GM12891 (cell line): ENCODE measurements at regions not wholly inside any gene's neighbourhood (a gene's known extent, or its start where the extent isn't known, plus 50 kb on each side); places are given as distances from the start of the nearest gene placed in this dataset.
"Not testable (repeated sequence)": the region's sequence is repeated elsewhere in the genome, so short reads cannot be mapped to it uniquely, and the experiment has no call there.

ENCODE experiments used
- DNase-seq: peaks from one replicate; pipeline ENCODE4 v3.0.0; 2011; ENCODE audit warnings: low spot score; ENCODE audit not compliant: insufficient read length
- FAIRE-seq: peaks from 2 replicates; lab custom pipeline; 2011; peaks lifted over from hg19 to GRCh38; lab: Jason Lieb, UNC
- PAX5 ChIP-seq: IDR thresholded peaks from 2 replicates; pipeline ENCODE4 v1.6.1; 2011; ENCODE audit warnings: low read length, moderate library complexity, mild to moderate bottlenecking; ENCODE audit not compliant: insufficient read depth, severe bottlenecking
- POLR2A ChIP-seq: IDR thresholded peaks from 2 replicates; pipeline ENCODE4 v1.6.1; 2011; ENCODE audit warnings: low read depth, low read length, control low read depth
- POLR2AphosphoS5 ChIP-seq: IDR thresholded peaks from 2 replicates; pipeline ENCODE4 v1.6.1; 2011; ENCODE audit warnings: low read depth, low read length, control low read depth
- POU2F2 ChIP-seq: IDR thresholded peaks from 2 replicates; pipeline ENCODE4 v1.6.1; 2011; ENCODE audit warnings: low read depth, mild to moderate bottlenecking, control low read depth, low read length, moderate library complexity
- SPI1 ChIP-seq: IDR thresholded peaks from 2 replicates; pipeline ENCODE4 v1.6.1; 2011; ENCODE audit warnings: low read depth, low read length, control low read depth
- TAF1 ChIP-seq: IDR thresholded peaks from 2 replicates; pipeline ENCODE4 v1.6.1; 2011; ENCODE audit warnings: low read depth, low read length, control low read depth

DNA sequence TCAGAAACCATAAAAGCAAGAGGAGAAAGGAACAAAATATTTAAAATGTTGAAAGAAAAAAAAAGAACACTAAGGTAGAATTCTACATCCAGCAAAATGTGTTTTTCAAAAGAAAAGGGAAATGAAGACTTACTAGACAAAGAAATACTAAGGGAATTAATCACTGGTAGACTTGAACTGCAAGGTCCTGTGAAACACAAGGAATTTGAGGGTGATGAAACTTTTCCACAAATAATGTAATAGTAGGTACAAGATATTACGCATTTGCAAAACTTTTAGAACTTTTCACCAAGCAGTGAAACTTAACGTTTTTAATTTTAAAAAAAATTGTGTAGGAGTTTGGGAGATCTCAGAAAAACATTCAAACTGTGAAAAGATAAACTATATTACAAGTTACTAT lies 180.3 kb upstream of the MAGEB16 start:
- DNase-seq (no peak), FAIRE-seq (no peak)
- TF ChIP-seq POLR2AphosphoS5 (no peak), POLR2A (no peak), PAX5 (no peak), SPI1 (no peak), TAF1 (no peak), POU2F2 (no peak)

DNA sequence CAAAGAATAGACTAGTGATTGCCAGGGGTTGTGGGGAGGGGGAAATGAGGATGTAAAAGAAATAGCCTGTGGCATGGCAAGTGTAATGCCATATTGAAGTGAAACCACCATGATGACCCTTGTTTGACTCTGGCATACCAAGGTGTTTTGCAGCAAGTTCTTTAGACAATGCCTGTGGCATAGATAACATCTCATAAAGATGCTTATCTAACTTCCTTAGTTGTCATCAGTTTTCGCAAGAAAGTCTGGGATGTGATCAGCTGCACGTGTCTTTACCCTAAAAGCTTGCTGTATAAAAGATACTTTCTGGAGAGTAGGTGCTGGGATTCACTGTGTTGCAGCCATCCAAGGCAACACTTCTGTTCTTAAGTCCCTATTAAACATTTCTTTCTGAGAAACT lies 176.1 kb upstream of the MAGEB16 start:
- TF ChIP-seq SPI1 (no peak), TAF1 (no peak), PAX5 (no peak), POU2F2 (no peak)
- DNase-seq (no peak), FAIRE-seq (no peak)

DNA sequence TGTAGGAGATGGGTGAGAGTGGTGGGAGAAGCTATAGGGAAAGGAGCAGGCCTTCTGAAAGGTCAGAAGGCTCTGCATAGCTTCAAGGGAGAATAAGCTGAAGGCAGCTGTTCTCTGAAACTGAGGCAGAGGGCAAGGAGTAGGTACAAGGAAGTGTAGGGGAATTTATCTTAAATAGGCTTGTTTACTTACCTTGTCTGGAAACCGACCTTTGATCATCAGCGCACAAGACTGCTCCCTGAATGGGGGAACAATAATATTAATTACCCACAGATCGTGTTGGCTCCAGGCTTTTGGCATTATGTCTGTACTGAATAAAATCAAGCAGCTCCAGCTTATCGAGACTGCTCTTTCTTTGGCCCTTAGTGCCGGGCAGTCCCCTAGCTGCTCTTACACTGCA lies 175.5 kb upstream of the MAGEB16 start:
- TF ChIP-seq POLR2AphosphoS5 = no peak
- TF ChIP-seq SPI1 = no peak
- TF ChIP-seq PAX5 = no peak
- TF ChIP-seq POLR2A = no peak
- TF ChIP-seq TAF1 = no peak
- no peak for TF ChIP-seq POU2F2
- no peak for FAIRE-seq

DNA sequence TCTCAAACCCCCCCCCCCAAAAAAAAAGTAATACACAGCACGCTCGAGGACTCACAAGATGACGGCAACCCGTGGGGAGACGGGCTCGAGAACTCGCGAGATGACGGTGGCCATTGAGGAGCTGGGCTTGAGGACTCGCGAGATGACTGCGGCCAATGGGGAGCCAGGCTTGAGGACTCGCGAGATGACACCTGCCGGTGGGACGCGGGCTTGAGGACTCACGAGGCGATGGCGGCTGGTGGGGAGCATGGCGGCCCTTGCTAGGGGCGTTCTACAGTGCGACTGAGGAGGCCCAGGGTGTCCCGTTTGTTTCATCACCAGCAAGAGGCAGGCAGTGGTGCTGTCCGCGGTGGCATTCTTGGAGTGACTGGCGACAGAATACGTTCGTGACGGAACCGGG lies 172.4 kb upstream of the MAGEB16 start:
- no peak for TF ChIP-seq POLR2A
- TF ChIP-seq SPI1 = no peak
- TF ChIP-seq POU2F2 = no peak
- no peak for TF ChIP-seq PAX5
- TF ChIP-seq TAF1 = no peak
- no peak for TF ChIP-seq POLR2AphosphoS5
- no peak for FAIRE-seq
- no peak for DNase-seq

More for the DNA sequence above, 175.5 kb upstream of the MAGEB16 start:
- DNase-seq = no peak

DNA sequence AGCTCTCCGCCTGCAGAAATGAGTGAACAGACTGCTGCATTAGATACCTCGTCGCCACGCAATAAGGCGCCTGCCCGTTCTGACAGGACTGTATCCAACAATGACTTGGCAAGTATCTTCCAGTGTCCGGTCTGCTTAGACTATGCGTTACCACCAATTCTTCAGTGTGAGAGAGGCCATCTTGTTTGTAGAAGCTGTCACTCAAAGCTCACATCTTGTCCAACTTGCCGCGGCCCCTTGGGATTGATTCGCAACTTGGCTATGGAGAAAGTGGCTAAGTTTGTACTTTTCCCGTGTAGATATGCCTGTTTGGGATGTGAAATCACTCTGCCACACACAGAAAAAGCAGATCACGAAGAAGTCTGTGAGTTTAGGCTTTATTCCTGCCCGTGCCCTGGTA lies 172.0 kb upstream of the MAGEB16 start:
- TF ChIP-seq POLR2AphosphoS5 (no peak), TAF1 (no peak), PAX5 (no peak), SPI1 (no peak), POLR2A (no peak), POU2F2 (no peak)
- FAIRE-seq (no peak), DNase-seq (no peak)

DNA sequence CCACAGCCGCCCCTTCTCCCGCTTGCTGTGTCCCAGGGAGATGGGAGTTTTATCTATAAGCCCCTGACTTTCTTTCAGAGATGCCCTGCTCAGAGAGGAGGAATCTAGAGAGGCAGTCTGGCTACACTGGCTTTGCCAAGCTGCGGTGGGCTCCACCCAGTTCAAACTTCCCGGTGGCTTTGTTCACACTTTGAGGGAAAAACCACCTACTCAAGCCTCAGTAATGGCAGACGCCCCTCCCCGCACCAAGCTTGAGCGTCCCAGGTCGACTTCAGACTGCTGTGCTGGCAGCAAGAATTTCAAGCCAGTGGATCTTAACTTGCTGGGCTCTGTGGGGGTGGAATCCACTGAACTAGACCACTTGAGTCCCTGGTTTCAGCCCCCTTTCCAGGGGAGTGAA lies 162.2 kb upstream of the MAGEB16 start:
- FAIRE-seq, DNase-seq: not testable (repeated sequence)

DNA sequence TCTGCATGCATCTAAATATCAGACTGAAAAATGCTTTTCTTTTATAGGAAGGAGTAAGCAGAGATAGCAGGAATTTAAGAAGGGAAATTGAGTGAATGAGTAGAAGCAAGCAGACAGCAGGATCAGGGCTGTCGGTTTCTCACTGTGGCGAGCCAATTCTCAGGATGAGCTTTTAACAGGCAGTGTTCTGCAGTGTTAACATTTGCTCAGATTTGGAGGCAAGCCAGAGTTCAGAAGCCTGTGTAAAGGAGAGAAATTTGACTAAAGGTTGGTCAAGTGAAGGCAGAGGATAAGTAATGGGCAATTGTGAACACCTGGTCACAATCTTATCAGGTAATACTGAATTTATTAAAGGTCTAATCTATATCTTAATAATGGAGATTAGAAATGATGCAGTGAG lies 133.3 kb upstream of the MAGEB16 start:
- no peak for FAIRE-seq
- TF ChIP-seq POLR2AphosphoS5 (no peak), SPI1 (no peak), PAX5 (no peak)
- no peak for DNase-seq

DNA sequence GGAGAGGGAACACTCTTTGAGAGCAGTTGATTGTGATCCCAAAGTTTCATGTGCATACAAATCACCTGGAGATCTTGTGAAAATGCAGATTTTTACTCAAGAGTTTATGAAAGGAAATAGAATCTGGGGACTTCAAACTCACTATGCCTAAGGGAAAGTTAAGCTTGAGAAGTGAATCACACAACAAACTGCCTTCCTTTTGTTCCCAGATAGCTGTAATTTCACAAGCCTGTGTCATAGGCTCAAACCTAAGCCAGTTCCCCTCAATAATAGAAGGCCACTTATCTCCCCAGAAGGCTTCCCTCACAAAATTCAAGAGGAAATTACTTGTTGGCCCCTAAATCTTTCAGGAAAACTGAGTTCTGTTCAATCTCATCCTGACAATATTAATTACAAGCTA lies 132.8 kb upstream of the MAGEB16 start:
- no peak for DNase-seq
- TF ChIP-seq SPI1 (no peak), POU2F2 (no peak), PAX5 (no peak), POLR2AphosphoS5 (no peak), TAF1 (no peak), POLR2A (no peak)
- no peak for FAIRE-seq

DNA sequence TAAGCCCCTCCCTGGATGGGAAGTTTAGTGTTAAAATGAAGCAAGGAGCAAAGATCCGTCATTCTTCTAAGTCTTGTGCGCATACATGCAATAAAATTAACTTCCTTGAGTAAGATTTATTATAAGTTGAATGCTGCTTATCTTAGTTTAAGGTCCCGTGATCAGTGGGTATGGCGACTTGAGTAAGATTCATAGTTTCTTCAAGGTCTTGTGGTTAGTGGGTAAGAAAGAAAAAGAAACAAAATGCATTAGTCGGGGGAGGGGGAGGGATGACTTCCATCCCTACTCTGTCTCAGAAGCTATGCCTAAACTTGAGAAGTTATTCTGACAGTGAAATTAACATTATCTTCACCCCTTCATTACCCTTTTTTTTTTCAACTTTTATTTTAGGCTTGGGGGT lies 127.3 kb upstream of the MAGEB16 start:
- no peak for TF ChIP-seq POU2F2
- no peak for TF ChIP-seq SPI1
- no peak for TF ChIP-seq PAX5
- TF ChIP-seq POLR2A = no peak
- no peak for FAIRE-seq
- DNase-seq = no peak

DNA sequence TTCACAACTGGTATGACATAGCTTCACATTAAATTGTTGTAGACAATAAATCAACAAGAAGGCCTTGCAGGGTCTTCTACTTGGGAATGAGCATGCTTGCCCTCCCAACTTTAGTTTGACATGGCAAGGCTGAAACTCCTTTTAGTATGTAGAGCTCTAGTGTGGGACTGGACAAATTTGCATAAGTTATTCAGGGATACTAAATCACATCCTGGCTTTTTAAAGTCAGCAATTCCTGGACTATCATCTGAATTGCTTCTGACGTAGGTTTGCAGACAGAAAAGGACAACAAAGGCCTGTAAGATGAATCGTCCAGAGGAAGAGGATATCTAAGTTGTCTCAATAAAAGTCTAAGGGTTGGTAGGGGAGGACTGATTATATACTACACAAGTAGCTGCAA lies 123.0 kb upstream of the MAGEB16 start:
- no peak for FAIRE-seq
- DNase-seq = no peak
- TF ChIP-seq POU2F2 (no peak), POLR2AphosphoS5 (no peak), POLR2A (no peak), PAX5 (no peak), SPI1 (no peak), TAF1 (no peak)

DNA sequence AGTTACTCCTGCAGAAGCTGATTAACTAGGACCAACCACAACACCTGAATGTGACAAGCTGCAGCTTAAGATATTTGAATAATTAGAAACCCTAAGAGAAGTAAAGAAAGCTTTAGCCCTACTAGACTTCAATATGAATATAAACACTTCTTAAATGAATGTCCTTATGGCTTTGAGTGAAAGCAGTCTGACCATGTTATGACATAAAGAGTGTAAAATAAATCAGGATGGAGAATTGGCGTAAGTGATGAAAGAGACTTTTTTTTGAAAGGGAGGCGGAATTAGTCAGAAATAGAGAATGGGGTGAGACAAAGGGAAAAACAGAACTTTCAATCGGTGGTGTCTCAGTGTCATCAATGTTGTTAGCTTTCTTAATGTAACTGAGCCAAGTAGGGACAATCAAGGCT lies 117.2 kb upstream of the MAGEB16 start:
- DNase-seq (no peak), FAIRE-seq (no peak)
- TF ChIP-seq SPI1 (no peak), POU2F2 (no peak), POLR2A (no peak), POLR2AphosphoS5 (no peak), TAF1 (no peak), PAX5 (no peak)
